ENCODE measurements at regions not wholly inside any gene's neighbourhood (a gene's known extent, or its start where the extent isn't known, plus 50 kb on each side); places are given as distances from the start of the nearest gene placed in this dataset.
"Not testable (repeated sequence)": the region's sequence is repeated elsewhere in the genome, so short reads cannot be mapped to it uniquely, and the experiment has no call there.

- ATAC-seq (no peak), DNase-seq (no peak)
- intact Hi-C loops (cut with micrococcal nuclease), result no loop called here
Observed at GRCh38 chr3:104178680-104179079, 1188.0 kb upstream of the ALCAM start.

- DNase-seq (no peak), ATAC-seq (no peak)
- intact Hi-C loops (cut with micrococcal nuclease), result no loop called here
Observed at GRCh38 chr3:104180906-104181305, 1185.8 kb upstream of the ALCAM start.

- no peak for ATAC-seq
- intact Hi-C loops (cut with micrococcal nuclease), result no loop called here
Observed at GRCh38 chr3:104190681-104191080, 1176.0 kb upstream of the ALCAM start.

GRCh38 chr3:104198131-104198530 lies 1168.6 kb upstream of the ALCAM start:
- no peak for ATAC-seq
- intact Hi-C loops (cut with micrococcal nuclease), result no loop called here
- no peak for DNase-seq

More at GRCh38 chr3:104190681-104191080, 1176.0 kb upstream of the ALCAM start:
- no peak for DNase-seq

GRCh38 chr3:104206925-104207324 lies 1159.8 kb upstream of the ALCAM start:
- no peak for ATAC-seq
- DNase-seq, result no peak
- intact Hi-C loops (cut with micrococcal nuclease), result no loop called here

- intact Hi-C loops (cut with micrococcal nuclease), result no loop called here
- DNase-seq (no peak), ATAC-seq (no peak)
Observed at GRCh38 chr3:104214277-104214676, 1152.4 kb upstream of the ALCAM start.

GRCh38 chr3:104214937-104215336 lies 1151.8 kb upstream of the ALCAM start:
- intact Hi-C loops (cut with micrococcal nuclease), result no loop called here
- no peak for ATAC-seq

GRCh38 chr3:104219046-104219445 lies 1147.7 kb upstream of the ALCAM start:
- intact Hi-C loops (cut with micrococcal nuclease); DNase-seq: not testable (repeated sequence)

More at GRCh38 chr3:104214937-104215336, 1151.8 kb upstream of the ALCAM start:
- no peak for DNase-seq

GRCh38 chr3:104234442-104235194 lies 1132.1 kb upstream of the ALCAM start:
- intact Hi-C loops (cut with micrococcal nuclease), result no loop called here
- no peak for ATAC-seq
- no peak for DNase-seq

More at GRCh38 chr3:104219046-104219445, 1147.7 kb upstream of the ALCAM start:
- ATAC-seq, result not testable (repeated sequence)

GRCh38 chr3:104244680-104245220 lies 1122.0 kb upstream of the ALCAM start:
- no peak for ATAC-seq

GRCh38 chr3:104245261-104245660 lies 1121.4 kb upstream of the ALCAM start:
- intact Hi-C loops (cut with micrococcal nuclease), result no loop called here
- no peak for DNase-seq
- ATAC-seq, result no peak

More at GRCh38 chr3:104244680-104245220, 1122.0 kb upstream of the ALCAM start:
- DNase-seq, result no peak
- intact Hi-C loops (cut with micrococcal nuclease), result no loop called here

GRCh38 chr3:104245981-104246380 lies 1120.7 kb upstream of the ALCAM start:
- no peak for DNase-seq
- intact Hi-C loops (cut with micrococcal nuclease), result no loop called here
- ATAC-seq, result no peak

GRCh38 chr3:104257486-104257885 lies 1109.2 kb upstream of the ALCAM start:
- ATAC-seq, result no peak
- intact Hi-C loops (cut with micrococcal nuclease), result no loop called here

GRCh38 chr3:104263477-104263876 lies 1103.2 kb upstream of the ALCAM start:
- ATAC-seq, result no peak
- intact Hi-C loops (cut with micrococcal nuclease), result no loop called here

More at GRCh38 chr3:104257486-104257885, 1109.2 kb upstream of the ALCAM start:
- DNase-seq, result no peak

GRCh38 chr3:104266219-104266618 lies 1100.5 kb upstream of the ALCAM start:
- DNase-seq; ATAC-seq; intact Hi-C loops (cut with micrococcal nuclease): not testable (repeated sequence)

More at GRCh38 chr3:104263477-104263876, 1103.2 kb upstream of the ALCAM start:
- no peak for DNase-seq

- ATAC-seq (no peak), DNase-seq (no peak)
- intact Hi-C loops (cut with micrococcal nuclease), result no loop called here
Observed at GRCh38 chr3:104269771-104270170, 1096.9 kb upstream of the ALCAM start.

- DNase-seq (no peak), ATAC-seq (no peak)
- intact Hi-C loops (cut with micrococcal nuclease), result no loop called here
Observed at GRCh38 chr3:104273046-104273649, 1093.6 kb upstream of the ALCAM start.

- ATAC-seq (no peak), DNase-seq (no peak)
- intact Hi-C loops (cut with micrococcal nuclease), result no loop called here
Observed at GRCh38 chr3:104275199-104275598, 1091.5 kb upstream of the ALCAM start.

- no peak for ATAC-seq
- no peak for DNase-seq
- intact Hi-C loops (cut with micrococcal nuclease), result no loop called here
Observed at GRCh38 chr3:104279617-104280016, 1087.1 kb upstream of the ALCAM start.

GRCh38 chr3:104281713-104282112 lies 1085.0 kb upstream of the ALCAM start:
- ATAC-seq (no peak), DNase-seq (no peak)

More at GRCh38 chr3:104281713-104282112, 1085.0 kb upstream of the ALCAM start:
- intact Hi-C loops (cut with micrococcal nuclease), result no loop called here

All from left ventricle myocardium superior (tissue), 1 donor.